Lung (tissue), 12 donors: ENCODE measurements at regions not wholly inside any gene's neighbourhood (a gene's known extent, or its start where the extent isn't known, plus 50 kb on each side); places are given as distances from the start of the nearest gene placed in this dataset. TPM values are rescaled to one million over a fixed set of nuclear protein-coding genes. Genes with fewer than 3 reads are reported as not detected.

Experiments
- ATAC-seq: fragments of 200-7000 bp; cut with Tn5 transposase; one replicate; pipeline ENCODE4 v1.9.1; 2020; ENCODE audit warnings: moderate number of reproducible peaks; ENCODE audit not compliant: insufficient read depth, low FRiP score
- DNase-seq, 3 donors: peaks; one replicate each; pipeline ENCODE4 v3.0.0-alpha.2; 2013 to 2017
- H3K27ac ChIP-seq, 2 donors: one replicate each; pipeline ENCODE4 v1.5.1; 2013; ENCODE audit warnings: mild to moderate bottlenecking in 2 of 2, moderate library complexity in 2 of 2, control low read depth in 1 of 2, inconsistent platforms in 1 of 2, low read depth in 1 of 2, low read length in 1 of 2
- H3K27me3 ChIP-seq, 3 donors: one replicate each; pipeline ENCODE4 v1.5.1; 2013; ENCODE audit warnings: low read length in 2 of 3; ENCODE audit not compliant: control insufficient read depth in 3 of 3, insufficient read depth in 3 of 3
- H3K36me3 ChIP-seq, 4 donors: one replicate each; pipeline ENCODE4 v1.5.1; 2013; ENCODE audit warnings: low read length in 4 of 4, mild to moderate bottlenecking in 1 of 4, moderate library complexity in 1 of 4; ENCODE audit not compliant: control insufficient read depth in 4 of 4, insufficient read depth in 4 of 4
- H3K4me1 ChIP-seq, 5 donors: one replicate each; pipeline ENCODE4 v1.5.1; 2013; ENCODE audit warnings: low read length in 5 of 5, mild to moderate bottlenecking in 2 of 5, moderate library complexity in 1 of 5; ENCODE audit not compliant: control insufficient read depth in 5 of 5, insufficient read depth in 5 of 5
- H3K4me3 ChIP-seq: one replicate; pipeline ENCODE4 v1.5.1; 2013; ENCODE audit warnings: mild to moderate bottlenecking, control low read depth, moderate library complexity
- H3K9ac ChIP-seq, 2 donors: one replicate each; pipeline ENCODE4 v1.5.1; 2013; ENCODE audit warnings: low read length in 2 of 2, control low read depth in 1 of 2; ENCODE audit not compliant: insufficient read depth in 1 of 2
- H3K9me3 ChIP-seq, 4 donors: one replicate each; pipeline ENCODE4 v1.5.1; 2013; ENCODE audit warnings: low read length in 3 of 4, mild to moderate bottlenecking in 1 of 4, moderate library complexity in 1 of 4; ENCODE audit not compliant: control insufficient read depth in 4 of 4, insufficient read depth in 3 of 4
- WGBS, 2 donors: extraction: QIAGEN DNeasy Blood & Tissue Kit; methylation state at CpG; one replicate each; pipeline ENCODE4 v1.1.7; 2013; 5-methylcytosine and 5-hydroxymethylcytosine counted together
- small RNA-seq: library from RNA; depleted of rRNA; stranded (forward); fragments of <200 nt; gene quantifications from one replicate; pipeline ENCODE3, GENCODE V24; 2014; ENCODE audit warnings: low replicate concordance
- TF ChIP-seq, protein P1 (sequence below): IDR thresholded peaks from 2 replicates; pipeline ENCODE4 v1.5.1; 2012; ENCODE audit warnings: mild to moderate bottlenecking; ENCODE audit errors: control extremely low read depth, extremely low read depth
- donor health status: control.
- donor health status: control.
- donor health status: Bipolar disorder and iron deficiency.
- donor health status: healthy.
- donor health status: DM: yes; HTN: yes; CAD: no.

DNA sequence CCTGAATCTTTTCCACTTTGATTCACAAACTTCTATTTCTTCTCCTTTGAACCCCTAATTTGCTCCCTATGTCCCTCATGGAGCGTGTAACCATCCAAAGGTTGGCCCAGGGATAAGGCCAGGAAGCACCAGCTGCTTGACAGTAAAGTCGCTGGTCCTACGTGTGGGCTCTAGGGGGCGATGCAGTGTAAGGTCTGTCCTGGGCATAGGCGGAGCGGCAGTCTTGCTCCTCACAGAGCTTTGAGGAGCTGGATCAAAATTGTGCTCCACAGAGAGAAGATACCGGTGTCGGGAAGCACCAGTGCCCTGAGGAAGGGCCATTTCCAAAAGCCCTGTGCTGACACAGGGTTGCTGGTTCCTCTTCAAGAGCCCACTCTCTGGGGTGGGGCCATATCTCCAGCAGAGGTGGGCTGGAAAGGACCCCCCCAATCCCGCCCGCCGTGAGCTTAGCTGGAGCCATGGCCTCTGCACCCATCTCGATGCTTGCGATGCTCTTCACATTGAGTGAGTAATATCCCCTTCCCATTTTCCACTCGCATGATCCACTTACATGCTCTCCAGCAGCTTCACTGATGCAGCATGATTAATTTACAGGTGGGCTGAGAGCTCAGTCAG, 49.9 kb upstream of the OR4E1 start:
- Histone ChIP-seq H3K9me3 (peaks cover 0 to 4% (median 0%) of the 10 kb centered on the region in 4 donors), H3K4me3 (no peak overlapping the region), H3K36me3 (no peaks in the 10 kb centered on the region), H3K4me1 (no peaks in the 10 kb centered on the region), H3K27me3 (no peaks in the 10 kb centered on the region), H3K27ac (no peak overlapping the region), H3K9ac (no peak overlapping the region)
- TF ChIP-seq, protein P1, sequence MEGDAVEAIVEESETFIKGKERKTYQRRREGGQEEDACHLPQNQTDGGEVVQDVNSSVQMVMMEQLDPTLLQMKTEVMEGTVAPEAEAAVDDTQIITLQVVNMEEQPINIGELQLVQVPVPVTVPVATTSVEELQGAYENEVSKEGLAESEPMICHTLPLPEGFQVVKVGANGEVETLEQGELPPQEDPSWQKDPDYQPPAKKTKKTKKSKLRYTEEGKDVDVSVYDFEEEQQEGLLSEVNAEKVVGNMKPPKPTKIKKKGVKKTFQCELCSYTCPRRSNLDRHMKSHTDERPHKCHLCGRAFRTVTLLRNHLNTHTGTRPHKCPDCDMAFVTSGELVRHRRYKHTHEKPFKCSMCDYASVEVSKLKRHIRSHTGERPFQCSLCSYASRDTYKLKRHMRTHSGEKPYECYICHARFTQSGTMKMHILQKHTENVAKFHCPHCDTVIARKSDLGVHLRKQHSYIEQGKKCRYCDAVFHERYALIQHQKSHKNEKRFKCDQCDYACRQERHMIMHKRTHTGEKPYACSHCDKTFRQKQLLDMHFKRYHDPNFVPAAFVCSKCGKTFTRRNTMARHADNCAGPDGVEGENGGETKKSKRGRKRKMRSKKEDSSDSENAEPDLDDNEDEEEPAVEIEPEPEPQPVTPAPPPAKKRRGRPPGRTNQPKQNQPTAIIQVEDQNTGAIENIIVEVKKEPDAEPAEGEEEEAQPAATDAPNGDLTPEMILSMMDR, result no peak
- DNase-seq (peak in 2 of 3 donors; percentile 14 to 17), ATAC-seq (no peak)
- 62 to 65% methylated on average over 14 of the region's 14 CpGs for WGBS, 2 donors

Small RNA genes in the stretch of these regions (small RNA-seq; reads per million reads assigned to genes)
- gene AC245505.1 (not detected), gene TRAJ30 (not detected), gene TRAJ31 (not detected), gene TRAJ32 (not detected), gene TRAJ33 (not detected), gene TRAJ34 (not detected), gene TRAJ35 (not detected), gene TRAJ36 (not detected), gene TRAJ37 (not detected), gene TRAJ38 (not detected), gene TRAJ39 (not detected), gene TRAJ40 (not detected), gene TRAJ41 (not detected), gene TRAJ42 (not detected), gene TRAJ43 (not detected), gene TRAJ44 (not detected), gene TRAJ45 (not detected), gene TRAJ46 (not detected), gene TRAJ47 (not detected), gene TRAJ48 (not detected), gene TRAJ49 (not detected), gene TRAJ50 (not detected), gene TRAJ51 (not detected), gene TRAJ52 (not detected), gene TRAJ53 (not detected), gene TRAJ54 (not detected), gene TRAJ55 (not detected), gene TRAJ56 (not detected), gene TRAJ57 (not detected), gene TRAJ58 (not detected), gene TRAJ59 (not detected), gene TRAJ60 (not detected), gene TRAJ61 (not detected), gene TRAV15 (not detected), gene TRDD1 (not detected), gene TRDD2 (not detected), gene TRDD3 (not detected), gene TRDJ1 (not detected), gene TRDJ2 (not detected), gene TRDJ3 (not detected), gene TRDJ4 (not detected), gene TRDV1 (not detected)
